T-helper 1 cell treated with Interleukin-12 subunit alpha and Interleukin-12 subunit beta and Interleukin-4 antibody, amounts not matched to agents 30 μg/mL and 1 μg/mL, for 36 hours (primary cell): ENCODE measurements at regions not wholly inside any gene's neighbourhood (a gene's known extent, or its start where the extent isn't known, plus 50 kb on each side); places are given as distances from the start of the nearest gene placed in this dataset.
"Not testable (repeated sequence)": the region's sequence is repeated elsewhere in the genome, so short reads cannot be mapped to it uniquely, and the experiment has no call there.

Source experiments
- H3K27ac Mint-ChIP-seq: one replicate; pipeline ENCODE4 v1.8.0; 2021; ENCODE audit warnings: mild to moderate bottlenecking, mixed read lengths
- H3K27me3 Mint-ChIP-seq: one replicate; pipeline ENCODE4 v1.8.0; 2021; ENCODE audit warnings: low read depth, mixed read lengths
- H3K36me3 Mint-ChIP-seq: one replicate; pipeline ENCODE4 v1.8.0; 2021; ENCODE audit warnings: low read depth, mixed read lengths
- H3K4me1 Mint-ChIP-seq: one replicate; pipeline ENCODE4 v1.8.0; 2021; ENCODE audit warnings: low read depth, mixed read lengths
- H3K4me3 Mint-ChIP-seq: one replicate; pipeline ENCODE4 v1.8.0; 2021; ENCODE audit warnings: mild to moderate bottlenecking, moderate library complexity, mixed read lengths
- H3K9me3 Mint-ChIP-seq: one replicate; pipeline ENCODE4 v1.8.0; 2021; ENCODE audit warnings: mixed read lengths

- not testable (repeated sequence) for H3K4me1 Mint-ChIP-seq, H3K36me3 Mint-ChIP-seq, H3K4me3 Mint-ChIP-seq, H3K9me3 Mint-ChIP-seq, H3K27ac Mint-ChIP-seq
- H3K27me3 Mint-ChIP-seq: peaks cover 31% of the 10 kb centered on the region
These were observed 185.9 kb downstream of the RPS24 start for GRCh38 chr10:78219568-78219967.

DNA sequence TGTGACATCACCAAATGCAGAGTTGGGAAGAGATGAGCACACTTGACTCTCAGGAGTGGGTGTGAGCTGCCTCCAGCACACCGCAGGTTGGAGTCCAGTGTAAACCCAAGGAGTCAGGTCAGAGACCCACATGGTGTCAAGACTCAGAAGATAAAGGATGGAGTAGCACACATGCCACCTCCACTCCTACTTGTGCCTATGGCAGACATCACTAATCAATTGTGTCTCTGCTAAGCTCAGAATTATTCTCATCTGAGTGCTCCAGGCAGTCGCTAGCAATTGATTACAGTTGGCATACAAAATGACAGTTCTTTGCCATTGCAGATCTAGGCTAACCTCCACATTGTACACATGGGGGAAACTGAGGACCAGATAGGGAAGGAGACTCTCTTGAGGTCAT lies 187.1 kb downstream of the RPS24 start:
- Mint-ChIP-seq H3K27ac (no peak overlapping the region), H3K36me3 (no peaks in the 10 kb centered on the region), H3K9me3 (no peaks in the 10 kb centered on the region), H3K4me3 (no peak overlapping the region), H3K4me1 (no peaks in the 10 kb centered on the region), H3K27me3 (peaks cover 23% of the 10 kb centered on the region)

- peaks cover 14% of the 10 kb centered on the region for H3K27me3 Mint-ChIP-seq
- H3K4me1 Mint-ChIP-seq: no peaks in the 10 kb centered on the region
- no peaks in the 10 kb centered on the region for H3K36me3 Mint-ChIP-seq
- no peak overlapping the region for H3K4me3 Mint-ChIP-seq
- H3K27ac Mint-ChIP-seq: no peak overlapping the region
- no peaks in the 10 kb centered on the region for H3K9me3 Mint-ChIP-seq
These were observed 188.6 kb downstream of the RPS24 start for GRCh38 chr10:78222096-78222790.

- Mint-ChIP-seq H3K27ac (no peak overlapping the region), H3K36me3 (no peaks in the 10 kb centered on the region), H3K4me1 (no peaks in the 10 kb centered on the region), H3K9me3 (no peaks in the 10 kb centered on the region), H3K27me3 (peaks cover 5% of the 10 kb centered on the region), H3K4me3 (no peak overlapping the region)
These were observed 189.4 kb downstream of the RPS24 start for GRCh38 chr10:78223088-78223487.

DNA sequence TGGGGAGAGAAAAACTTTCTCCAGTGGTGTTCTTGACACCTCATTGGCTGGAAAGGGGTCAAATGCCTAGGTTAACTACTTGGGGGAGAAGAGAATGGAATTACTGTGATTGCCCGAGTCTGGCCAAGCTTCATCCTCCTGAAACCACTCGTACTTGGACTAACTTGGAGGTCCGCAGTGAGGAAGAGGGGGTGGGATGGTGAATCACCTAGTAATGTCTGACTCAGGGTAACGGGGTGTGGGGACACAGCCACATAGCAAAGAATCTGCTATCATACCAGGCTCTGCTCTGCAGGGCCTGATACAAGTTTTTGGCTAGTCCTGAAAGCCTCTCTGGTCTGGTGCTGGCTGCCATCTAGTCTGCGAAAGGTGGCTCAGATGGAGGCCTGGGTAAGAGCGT lies 190.9 kb downstream of the RPS24 start:
- Mint-ChIP-seq H3K9me3 (no peaks in the 10 kb centered on the region), H3K36me3 (no peaks in the 10 kb centered on the region), H3K27ac (no peak overlapping the region), H3K4me3 (no peak overlapping the region), H3K4me1 (no peaks in the 10 kb centered on the region), H3K27me3 (peaks cover 4% of the 10 kb centered on the region)

DNA sequence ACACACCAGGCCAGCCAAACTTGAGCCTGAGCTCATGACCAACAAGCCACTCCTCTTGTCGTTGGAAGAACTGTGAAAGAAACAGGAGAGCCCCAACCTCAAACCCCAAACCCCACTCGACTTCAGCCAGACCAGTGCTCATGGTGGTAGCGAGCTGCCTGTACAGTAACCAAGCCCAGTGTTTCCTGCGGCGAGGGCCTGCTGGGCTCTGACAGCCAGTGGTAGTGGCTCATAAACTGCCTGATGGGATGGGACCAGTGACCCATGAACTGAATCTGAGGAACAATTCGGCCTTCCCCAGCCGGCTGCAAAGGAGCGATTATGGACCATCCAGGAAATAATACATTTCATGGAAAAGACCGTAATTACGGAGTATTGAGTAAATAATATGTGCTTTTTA lies 191.9 kb downstream of the RPS24 start:
- H3K4me1 Mint-ChIP-seq: no peaks in the 10 kb centered on the region
- no peak overlapping the region for H3K4me3 Mint-ChIP-seq
- H3K36me3 Mint-ChIP-seq: no peaks in the 10 kb centered on the region
- peaks cover 4% of the 10 kb centered on the region for H3K27me3 Mint-ChIP-seq
- H3K9me3 Mint-ChIP-seq: no peaks in the 10 kb centered on the region
- no peak overlapping the region for H3K27ac Mint-ChIP-seq

GRCh38 chr10:78229489-78229888 lies 195.8 kb downstream of the RPS24 start:
- Mint-ChIP-seq H3K9me3 (no peaks in the 10 kb centered on the region), H3K27ac (no peak overlapping the region), H3K36me3 (no peaks in the 10 kb centered on the region), H3K4me3 (no peak overlapping the region), H3K4me1 (no peaks in the 10 kb centered on the region), H3K27me3 (peaks cover 15% of the 10 kb centered on the region)

GRCh38 chr10:78229950-78230675 lies 196.4 kb downstream of the RPS24 start:
- H3K27me3 Mint-ChIP-seq: peaks cover 15% of the 10 kb centered on the region
- no peak overlapping the region for H3K4me3 Mint-ChIP-seq
- H3K4me1 Mint-ChIP-seq: no peaks in the 10 kb centered on the region
- no peaks in the 10 kb centered on the region for H3K36me3 Mint-ChIP-seq
- no peak overlapping the region for H3K27ac Mint-ChIP-seq
- no peaks in the 10 kb centered on the region for H3K9me3 Mint-ChIP-seq

- no peaks in the 10 kb centered on the region for H3K4me1 Mint-ChIP-seq
- H3K27me3 Mint-ChIP-seq: peaks cover 17% of the 10 kb centered on the region
- no peak overlapping the region for H3K4me3 Mint-ChIP-seq
- no peak overlapping the region for H3K27ac Mint-ChIP-seq
- H3K36me3 Mint-ChIP-seq: no peaks in the 10 kb centered on the region
- no peaks in the 10 kb centered on the region for H3K9me3 Mint-ChIP-seq
These were observed 197.7 kb downstream of the RPS24 start for GRCh38 chr10:78231327-78231726.

- H3K4me1 Mint-ChIP-seq: no peaks in the 10 kb centered on the region
- no peaks in the 10 kb centered on the region for H3K9me3 Mint-ChIP-seq
- H3K27ac Mint-ChIP-seq: no peak overlapping the region
- H3K27me3 Mint-ChIP-seq: peaks cover 14% of the 10 kb centered on the region
- H3K4me3 Mint-ChIP-seq: no peak overlapping the region
- no peaks in the 10 kb centered on the region for H3K36me3 Mint-ChIP-seq
These were observed 198.3 kb downstream of the RPS24 start for GRCh38 chr10:78231939-78232338.

DNA sequence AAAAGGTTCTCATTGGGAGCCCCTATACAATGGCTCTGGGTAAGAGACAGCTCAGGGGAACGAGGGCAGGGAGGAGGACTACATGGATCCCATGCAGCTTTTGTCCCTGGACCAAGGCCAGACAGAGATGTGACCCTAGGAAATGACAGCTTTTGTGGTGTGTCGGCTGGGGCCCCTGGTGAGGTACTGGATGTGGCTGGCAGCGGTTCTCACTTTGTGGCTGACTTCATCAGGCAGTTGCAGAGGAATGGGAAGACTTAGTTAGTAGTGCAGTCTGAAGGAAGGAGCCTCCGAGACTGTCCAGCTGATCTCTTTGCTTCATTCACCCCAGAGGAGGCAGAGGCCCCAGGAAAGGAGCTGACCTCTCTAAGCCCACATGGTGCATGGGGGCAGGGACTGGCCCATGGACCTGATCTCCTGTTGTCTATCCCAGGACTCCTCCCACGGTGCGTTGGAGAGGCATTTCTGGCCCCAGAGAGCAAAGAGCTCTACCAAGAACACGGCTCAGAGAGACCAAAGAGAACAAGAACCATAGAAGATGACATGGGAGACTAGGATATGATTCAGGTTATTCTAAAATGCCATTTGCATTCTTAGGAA lies 202.9 kb downstream of the RPS24 start:
- no peak overlapping the region for H3K4me3 Mint-ChIP-seq
- H3K27ac Mint-ChIP-seq: no peak overlapping the region
- H3K36me3 Mint-ChIP-seq: no peaks in the 10 kb centered on the region
- H3K27me3 Mint-ChIP-seq: peaks cover 24% of the 10 kb centered on the region
- H3K9me3 Mint-ChIP-seq: no peaks in the 10 kb centered on the region
- H3K4me1 Mint-ChIP-seq: no peaks in the 10 kb centered on the region

- H3K36me3 Mint-ChIP-seq, H3K4me3 Mint-ChIP-seq, H3K9me3 Mint-ChIP-seq, H3K4me1 Mint-ChIP-seq, H3K27ac Mint-ChIP-seq: not testable (repeated sequence)
- H3K27me3 Mint-ChIP-seq: peaks cover 24% of the 10 kb centered on the region
These were observed 204.3 kb downstream of the RPS24 start for GRCh38 chr10:78237951-78238350.

DNA sequence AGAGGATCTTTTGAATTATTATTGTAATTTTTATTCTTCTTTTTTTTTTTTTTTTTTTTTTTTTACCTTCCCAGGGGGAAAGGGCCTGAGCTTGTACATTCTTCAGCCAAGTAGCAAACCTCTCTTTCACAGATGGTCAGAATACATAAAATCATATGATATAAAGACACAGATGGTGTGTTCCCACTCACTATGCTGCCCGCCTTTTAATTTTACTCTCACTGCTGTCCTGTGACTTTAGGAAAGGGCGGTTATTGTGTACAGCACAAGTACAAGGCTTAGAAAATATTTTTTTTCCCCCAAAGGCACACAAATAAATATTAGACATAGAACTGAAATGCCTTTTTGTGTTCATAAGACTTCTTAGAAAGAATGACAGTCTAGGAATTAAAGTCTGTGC lies 213.6 kb downstream of the RPS24 start:
- peaks cover 21% of the 10 kb centered on the region for H3K9me3 Mint-ChIP-seq
- H3K4me3 Mint-ChIP-seq: no peak overlapping the region
- H3K4me1 Mint-ChIP-seq: peaks cover 24% of the 10 kb centered on the region
- H3K27me3 Mint-ChIP-seq: no peaks in the 10 kb centered on the region
- no peak overlapping the region for H3K27ac Mint-ChIP-seq
- no peaks in the 10 kb centered on the region for H3K36me3 Mint-ChIP-seq

DNA sequence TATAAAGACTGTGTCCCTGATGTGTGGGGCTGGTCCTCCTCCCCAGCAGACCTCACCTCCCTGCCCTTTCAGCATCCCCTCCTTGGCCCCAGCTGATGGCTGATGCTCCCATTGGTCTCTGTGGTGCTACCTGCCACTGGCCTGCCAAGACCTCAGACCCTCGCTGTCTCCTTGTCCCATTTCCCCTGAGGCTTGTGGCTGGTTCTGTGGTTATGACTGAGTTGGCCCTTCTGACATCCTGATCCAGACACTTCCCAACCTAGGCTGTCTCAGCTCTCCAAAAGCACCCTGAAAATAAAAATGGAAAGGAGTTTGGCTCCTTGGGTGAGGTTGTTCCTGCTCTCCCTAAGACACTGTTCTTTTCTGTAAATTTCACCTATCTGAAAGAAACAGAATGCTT lies 214.2 kb downstream of the RPS24 start:
- H3K36me3 Mint-ChIP-seq: no peaks in the 10 kb centered on the region
- H3K9me3 Mint-ChIP-seq: peaks cover 21% of the 10 kb centered on the region
- H3K4me1 Mint-ChIP-seq: peaks cover 24% of the 10 kb centered on the region
- no peaks in the 10 kb centered on the region for H3K27me3 Mint-ChIP-seq
- no peak overlapping the region for H3K4me3 Mint-ChIP-seq
- no peak overlapping the region for H3K27ac Mint-ChIP-seq
